OCI-LY7 (cell line): ENCODE measurements at regions not wholly inside any gene's neighbourhood (a gene's known extent, or its start where the extent isn't known, plus 50 kb on each side); places are given as distances from the start of the nearest gene placed in this dataset.

Experiments
- EZH2phosphoT487 ChIP-seq: fragments of 200-600 bp; sonication (generic); IDR thresholded peaks from 2 replicates; pipeline ENCODE4 v1.6.1; 2018; ENCODE audit warnings: low read depth, borderline replicate concordance, mild to moderate bottlenecking, mixed run types, antibody characterized with exemption, low read length, moderate library complexity, mixed read lengths
- TF ChIP-seq, protein P1 (sequence below): fragments of 200-600 bp; sonication (generic); conservative IDR thresholded peaks from 2 replicates; pipeline ENCODE4 v1.5.1; 2014; ENCODE audit warnings: mild to moderate bottlenecking, antibody characterized with exemption, low read length, moderate library complexity, mixed read lengths

DNA sequence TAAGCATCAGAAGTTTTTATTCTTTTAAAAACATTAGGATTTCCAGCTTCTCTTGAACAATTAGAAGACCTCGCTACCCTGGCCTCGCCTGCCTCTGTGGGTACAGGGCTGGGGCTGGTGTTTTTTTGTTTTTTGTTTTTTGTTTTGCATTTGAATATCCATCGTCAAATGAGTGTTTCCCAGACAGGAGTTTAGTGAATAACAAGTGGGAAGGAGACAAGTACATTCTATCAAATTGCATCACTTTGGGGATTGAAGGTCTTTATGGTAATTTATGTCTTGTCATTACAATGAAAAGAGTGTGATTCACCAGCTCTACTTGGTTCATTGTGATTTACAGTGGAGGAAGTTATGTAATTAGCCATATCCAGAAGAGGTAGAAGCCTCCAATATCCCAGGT, 161.1 kb upstream of the UBE2E1 start:
- TF ChIP-seq, protein P1, sequence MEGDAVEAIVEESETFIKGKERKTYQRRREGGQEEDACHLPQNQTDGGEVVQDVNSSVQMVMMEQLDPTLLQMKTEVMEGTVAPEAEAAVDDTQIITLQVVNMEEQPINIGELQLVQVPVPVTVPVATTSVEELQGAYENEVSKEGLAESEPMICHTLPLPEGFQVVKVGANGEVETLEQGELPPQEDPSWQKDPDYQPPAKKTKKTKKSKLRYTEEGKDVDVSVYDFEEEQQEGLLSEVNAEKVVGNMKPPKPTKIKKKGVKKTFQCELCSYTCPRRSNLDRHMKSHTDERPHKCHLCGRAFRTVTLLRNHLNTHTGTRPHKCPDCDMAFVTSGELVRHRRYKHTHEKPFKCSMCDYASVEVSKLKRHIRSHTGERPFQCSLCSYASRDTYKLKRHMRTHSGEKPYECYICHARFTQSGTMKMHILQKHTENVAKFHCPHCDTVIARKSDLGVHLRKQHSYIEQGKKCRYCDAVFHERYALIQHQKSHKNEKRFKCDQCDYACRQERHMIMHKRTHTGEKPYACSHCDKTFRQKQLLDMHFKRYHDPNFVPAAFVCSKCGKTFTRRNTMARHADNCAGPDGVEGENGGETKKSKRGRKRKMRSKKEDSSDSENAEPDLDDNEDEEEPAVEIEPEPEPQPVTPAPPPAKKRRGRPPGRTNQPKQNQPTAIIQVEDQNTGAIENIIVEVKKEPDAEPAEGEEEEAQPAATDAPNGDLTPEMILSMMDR: no peak
- no peak for TF ChIP-seq EZH2phosphoT487
